T-helper 17 cell (primary cell): ENCODE measurements at regions not wholly inside any gene's neighbourhood (a gene's known extent, or its start where the extent isn't known, plus 50 kb on each side); places are given as distances from the start of the nearest gene placed in this dataset.

Experiments
- ATAC-seq: fragments of 150-1000 bp; cut with Tn5 transposase; 2 replicates; pipeline ENCODE4 v1.10.0; 2021; ENCODE audit warnings: mild to moderate bottlenecking, moderate library complexity
- DNase-seq, 3 donors: peaks; one replicate each; pipeline versions ENCODE4 v3.0.0 to v3.0.0-alpha.2; 2020 to 2021
- H3K9me3 ChIP-seq: one replicate; pipeline ENCODE4 v1.7.0; 2013; ENCODE audit warnings: low read length, mild to moderate bottlenecking; ENCODE audit not compliant: control insufficient read depth, poor library complexity, severe bottlenecking
- H3K27ac Mint-ChIP-seq: one replicate; pipeline ENCODE4 v1.8.0; 2022; ENCODE audit warnings: mild to moderate bottlenecking, moderate library complexity, mixed read lengths
- H3K27me3 Mint-ChIP-seq: one replicate; pipeline ENCODE4 v1.8.0; 2022; ENCODE audit warnings: mixed read lengths
- H3K36me3 Mint-ChIP-seq: one replicate; pipeline ENCODE4 v1.8.0; 2022; ENCODE audit warnings: low read depth, mixed read lengths
- H3K4me1 Mint-ChIP-seq: one replicate; pipeline ENCODE4 v1.8.0; 2022; ENCODE audit warnings: mild to moderate bottlenecking, mixed read lengths
- H3K4me3 Mint-ChIP-seq: one replicate; pipeline ENCODE4 v1.8.0; 2022; ENCODE audit warnings: mild to moderate bottlenecking, moderate library complexity, mixed read lengths

DNA sequence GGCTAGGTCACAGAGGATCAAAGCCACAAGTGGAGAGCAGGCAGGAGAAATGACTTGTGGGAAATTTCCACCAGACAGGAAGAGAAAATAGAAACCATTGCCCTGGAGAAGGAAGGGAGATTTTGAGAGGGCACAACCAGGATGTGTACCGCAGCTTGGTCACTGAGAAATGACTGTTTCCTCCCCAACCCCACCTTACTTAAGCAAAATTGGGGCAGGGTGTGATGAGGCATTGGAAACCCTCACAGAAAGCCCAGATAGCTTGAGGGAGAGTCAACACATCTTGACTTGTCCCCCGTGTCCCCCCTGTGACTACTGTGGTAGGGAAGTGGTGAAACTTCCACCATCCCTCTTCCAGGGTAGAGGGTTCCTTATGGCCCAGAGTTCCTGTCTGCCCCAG lies 113.5 kb upstream of the FAM20A start:
- no peak for DNase-seq
- Mint-ChIP-seq H3K27ac (no peak overlapping the region), H3K36me3 (no peaks in the 10 kb centered on the region), H3K4me3 (no peak overlapping the region), H3K4me1 (no peaks in the 10 kb centered on the region), H3K27me3 (peaks cover 69% of the 10 kb centered on the region)
- no peaks in the 10 kb centered on the region for H3K9me3 ChIP-seq
- no peak for ATAC-seq

DNA sequence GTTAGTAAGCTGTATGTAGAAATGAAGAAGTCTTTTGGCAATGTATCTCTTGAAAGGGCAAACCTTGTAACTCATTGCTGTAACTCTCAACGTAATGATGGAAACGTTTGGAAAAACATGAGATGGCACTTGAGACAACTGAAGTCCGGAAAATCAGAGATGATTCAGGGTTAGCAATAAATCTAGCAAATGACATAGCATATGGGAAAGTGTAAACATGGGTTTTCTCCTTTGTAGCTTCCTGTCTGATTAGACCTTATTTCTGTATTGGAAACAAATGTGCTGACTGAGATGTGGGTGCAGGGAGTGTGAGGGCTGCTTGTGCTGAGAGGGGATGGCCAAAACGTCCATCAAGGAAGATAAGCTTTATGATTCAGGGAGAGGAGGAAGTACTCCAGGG lies 110.7 kb upstream of the FAM20A start:
- DNase-seq (no peak), ATAC-seq (no peak)
- Mint-ChIP-seq H3K27ac (no peak overlapping the region), H3K27me3 (peaks cover 62% of the 10 kb centered on the region), H3K4me3 (no peak overlapping the region), H3K4me1 (no peaks in the 10 kb centered on the region), H3K36me3 (peaks cover 2% of the 10 kb centered on the region)
- H3K9me3 ChIP-seq = no peaks in the 10 kb centered on the region

DNA sequence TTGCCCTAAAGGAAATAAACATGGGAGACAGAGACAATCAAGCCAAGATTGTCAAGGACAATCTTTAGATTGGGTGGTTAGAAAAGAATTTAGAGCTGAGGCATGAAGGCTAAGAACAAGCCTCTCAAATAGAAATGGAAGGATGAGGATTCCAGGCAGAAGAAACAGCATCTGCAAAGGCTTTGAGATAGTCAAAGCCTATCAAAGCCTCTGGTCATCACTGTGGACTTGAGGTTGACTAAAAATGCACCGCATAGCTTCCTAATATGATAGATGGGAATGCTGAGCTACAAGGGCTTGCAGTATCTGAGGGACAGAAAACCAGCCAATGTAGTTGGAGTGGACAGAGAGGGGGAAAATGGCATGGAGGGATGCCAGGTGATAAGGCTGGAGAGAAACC lies 109.8 kb upstream of the FAM20A start:
- H3K27ac Mint-ChIP-seq = no peak overlapping the region
- H3K9me3 ChIP-seq = no peaks in the 10 kb centered on the region
- ATAC-seq (no peak), DNase-seq (no peak)
- peaks cover 2% of the 10 kb centered on the region for H3K36me3 Mint-ChIP-seq
- H3K4me1 Mint-ChIP-seq = no peaks in the 10 kb centered on the region
- no peak overlapping the region for H3K4me3 Mint-ChIP-seq
- H3K27me3 Mint-ChIP-seq = peaks cover 53% of the 10 kb centered on the region

DNA sequence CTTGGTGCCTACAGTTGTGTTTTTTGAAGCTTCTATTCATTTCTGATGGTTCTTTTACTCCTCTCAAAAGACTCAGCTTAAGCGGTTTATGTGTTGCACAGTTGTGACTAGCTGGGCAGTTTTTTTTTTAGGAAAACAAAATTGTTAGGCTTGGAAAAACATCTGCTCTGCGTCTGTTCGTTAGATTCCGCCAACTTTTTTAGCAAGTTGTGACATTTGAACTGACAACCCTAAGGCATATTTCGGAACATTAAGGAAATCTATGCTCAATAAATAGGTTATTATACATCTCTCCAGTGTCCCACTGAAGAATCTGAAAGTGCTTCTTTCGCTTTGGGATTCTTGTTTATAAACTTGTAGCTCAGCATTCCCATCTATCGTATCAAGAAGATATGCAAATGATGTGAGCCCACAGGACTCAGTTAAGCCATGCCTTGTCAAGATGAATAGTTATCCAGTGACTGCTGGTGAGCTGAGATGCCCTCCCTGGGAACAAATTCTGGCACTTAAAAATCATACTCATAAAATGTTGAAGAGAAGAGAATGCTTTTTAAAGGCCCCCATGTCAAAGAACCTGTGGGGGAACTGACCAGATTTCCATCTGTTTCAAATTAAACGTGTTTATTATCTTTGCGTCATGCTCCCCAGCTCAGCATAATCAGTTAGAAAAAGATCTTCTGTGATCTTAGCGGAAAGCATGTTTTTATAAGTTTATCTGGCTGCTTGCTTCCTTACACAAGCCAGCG lies 109.0 kb upstream of the FAM20A start:
- H3K36me3 Mint-ChIP-seq = peaks cover 2% of the 10 kb centered on the region
- no peaks in the 10 kb centered on the region for H3K9me3 ChIP-seq
- ATAC-seq (no peak), DNase-seq (no peak)
- no peak overlapping the region for H3K4me3 Mint-ChIP-seq
- H3K27ac Mint-ChIP-seq = no peak overlapping the region
- H3K27me3 Mint-ChIP-seq = peaks cover 52% of the 10 kb centered on the region
- no peaks in the 10 kb centered on the region for H3K4me1 Mint-ChIP-seq

DNA sequence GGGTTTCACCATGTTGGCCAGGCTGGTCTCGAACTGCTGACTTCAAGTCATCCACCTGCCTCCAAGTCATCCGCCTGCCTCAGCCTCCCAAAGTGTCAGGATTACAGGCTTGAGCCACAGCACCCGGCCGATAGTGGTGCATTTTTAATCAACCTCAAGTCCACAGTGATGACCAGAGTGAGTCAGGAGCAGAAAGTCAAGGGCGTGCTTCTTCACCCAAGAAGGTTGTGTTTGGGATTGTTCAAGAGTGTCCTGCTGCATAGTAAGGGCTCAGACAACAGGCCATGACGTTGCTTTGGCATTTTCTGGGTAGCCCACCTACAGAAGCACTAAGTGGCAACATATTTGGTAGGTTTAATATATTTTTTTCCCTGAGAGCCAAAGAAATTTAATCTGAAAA lies 108.3 kb upstream of the FAM20A start:
- H3K4me3 Mint-ChIP-seq = no peak overlapping the region
- H3K4me1 Mint-ChIP-seq = no peaks in the 10 kb centered on the region
- peaks cover 2% of the 10 kb centered on the region for H3K36me3 Mint-ChIP-seq
- H3K9me3 ChIP-seq = no peaks in the 10 kb centered on the region
- DNase-seq (no peak), ATAC-seq (no peak)
- no peak overlapping the region for H3K27ac Mint-ChIP-seq
- peaks cover 54% of the 10 kb centered on the region for H3K27me3 Mint-ChIP-seq

DNA sequence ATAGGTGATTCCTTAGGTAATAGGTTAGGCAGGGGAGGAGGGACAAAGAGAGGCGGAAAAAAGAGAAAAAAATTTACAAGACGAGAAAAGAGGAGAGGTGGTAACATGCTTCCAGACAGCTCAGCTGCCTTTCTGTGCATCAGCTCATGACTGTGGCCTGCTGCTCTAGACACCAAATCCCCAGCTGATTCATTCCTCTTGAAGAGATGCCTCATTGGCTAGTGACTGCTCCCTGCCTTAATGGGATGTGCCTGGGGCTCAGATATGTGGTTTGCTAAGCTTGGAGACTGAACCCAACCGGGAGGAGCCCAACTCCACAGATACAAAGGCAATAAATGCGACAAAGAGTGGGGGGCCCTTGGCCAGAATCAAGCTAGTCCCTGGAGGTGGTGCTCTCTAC lies 105.9 kb upstream of the FAM20A start:
- ATAC-seq (no peak), DNase-seq (no peak)
- Mint-ChIP-seq H3K36me3 (peaks cover 2% of the 10 kb centered on the region), H3K27ac (no peak overlapping the region), H3K4me1 (no peaks in the 10 kb centered on the region), H3K27me3 (peaks cover 30% of the 10 kb centered on the region), H3K4me3 (no peak overlapping the region)
- no peaks in the 10 kb centered on the region for H3K9me3 ChIP-seq

DNA sequence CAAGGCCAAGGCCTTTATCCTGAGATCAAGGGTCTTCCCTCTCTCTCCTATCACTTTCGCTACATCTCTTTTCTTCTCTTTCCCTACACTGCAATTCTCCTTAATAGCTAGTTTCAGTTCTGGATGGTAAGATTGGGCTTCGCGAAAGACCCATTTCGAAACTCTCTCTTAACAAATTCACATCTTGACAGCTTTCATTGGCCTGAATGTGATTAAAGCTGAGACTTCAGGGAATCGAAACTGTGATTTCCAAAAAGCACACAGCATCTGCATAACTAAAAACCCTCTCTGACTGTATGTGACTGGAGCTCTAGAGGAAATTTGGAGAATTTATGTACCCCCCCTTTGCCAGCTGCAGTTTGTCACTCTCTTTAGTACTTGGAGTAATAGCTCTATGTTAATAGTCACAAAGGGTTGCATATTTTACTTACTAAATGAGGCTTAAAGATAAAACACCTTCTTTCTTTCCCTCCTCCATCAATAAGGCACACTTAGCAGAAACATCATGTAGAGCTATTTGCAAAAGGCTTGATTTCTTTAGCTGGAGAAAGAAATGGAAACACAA lies 105.3 kb upstream of the FAM20A start:
- Mint-ChIP-seq H3K36me3 (peaks cover 2% of the 10 kb centered on the region), H3K4me1 (no peaks in the 10 kb centered on the region), H3K27me3 (peaks cover 24% of the 10 kb centered on the region), H3K4me3 (no peak overlapping the region), H3K27ac (no peak overlapping the region)
- DNase-seq (no peak), ATAC-seq (no peak)
- H3K9me3 ChIP-seq = no peaks in the 10 kb centered on the region

DNA sequence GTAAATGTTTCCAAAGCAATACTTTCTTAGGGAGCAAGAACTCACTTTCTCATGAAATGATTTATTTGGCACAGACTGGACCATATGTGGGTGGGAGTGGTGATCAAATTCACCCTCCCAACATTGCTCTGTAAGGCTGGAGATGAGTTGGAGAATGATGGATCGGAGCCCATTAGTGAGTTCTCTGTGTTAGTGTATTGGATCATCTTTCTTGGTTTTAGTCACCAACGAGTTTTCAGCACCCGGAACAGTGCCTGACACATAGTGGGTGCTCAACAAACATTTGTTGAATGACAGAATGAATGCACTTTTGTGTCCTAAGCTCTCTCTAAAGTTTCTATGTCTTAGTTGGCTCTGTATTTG lies 104.5 kb upstream of the FAM20A start:
- Mint-ChIP-seq H3K4me3 (no peak overlapping the region), H3K27me3 (peaks cover 17% of the 10 kb centered on the region), H3K4me1 (no peaks in the 10 kb centered on the region), H3K36me3 (peaks cover 2% of the 10 kb centered on the region), H3K27ac (no peak overlapping the region)
- ATAC-seq = no peak
- no peak for DNase-seq
- H3K9me3 ChIP-seq = no peaks in the 10 kb centered on the region

DNA sequence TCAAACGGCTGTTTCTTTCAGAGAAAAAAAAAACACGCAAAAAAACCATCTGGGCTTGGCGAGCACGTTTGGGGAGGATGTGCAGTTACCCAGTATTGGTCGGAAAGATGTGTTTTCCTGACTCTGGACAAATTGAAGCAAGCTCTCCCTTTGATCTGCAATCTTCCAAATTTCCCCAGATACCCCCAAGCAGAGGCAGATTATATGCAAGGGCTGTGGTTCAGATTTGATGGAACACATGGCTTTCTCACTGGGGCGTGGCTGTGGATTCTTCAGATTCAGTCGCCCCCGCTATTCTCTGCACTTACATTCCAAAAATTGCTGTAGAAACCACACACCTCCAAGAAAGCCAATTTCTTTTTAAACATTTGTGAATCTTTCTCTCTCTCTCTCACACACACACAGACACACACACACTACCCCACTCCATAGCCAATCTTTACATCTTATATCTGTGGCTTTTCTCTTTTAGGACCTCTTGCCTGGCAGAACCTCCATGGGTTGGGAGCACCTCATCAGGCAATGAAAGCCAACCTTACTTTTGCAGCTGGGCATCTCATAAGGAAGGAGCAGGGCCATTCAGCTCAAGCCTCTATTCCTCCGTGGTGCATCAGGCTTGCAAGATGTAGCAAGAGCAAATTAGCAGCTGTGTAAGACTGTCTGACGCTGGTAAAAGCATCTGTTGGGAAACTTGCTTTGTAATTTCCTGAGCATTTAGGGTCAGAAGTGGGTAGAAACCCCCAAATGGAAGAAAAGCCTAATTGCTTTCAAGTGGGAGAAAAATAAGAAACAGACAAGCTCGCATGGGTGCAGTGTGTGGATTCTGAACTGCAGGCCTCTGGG lies 103.9 kb upstream of the FAM20A start:
- peaks cover 2% of the 10 kb centered on the region for H3K36me3 Mint-ChIP-seq
- no peak overlapping the region for H3K4me3 Mint-ChIP-seq
- ATAC-seq = no peak
- no peak for DNase-seq
- H3K27me3 Mint-ChIP-seq = peaks cover 11% of the 10 kb centered on the region
- H3K4me1 Mint-ChIP-seq = no peaks in the 10 kb centered on the region
- H3K9me3 ChIP-seq = no peaks in the 10 kb centered on the region
- H3K27ac Mint-ChIP-seq = no peak overlapping the region

DNA sequence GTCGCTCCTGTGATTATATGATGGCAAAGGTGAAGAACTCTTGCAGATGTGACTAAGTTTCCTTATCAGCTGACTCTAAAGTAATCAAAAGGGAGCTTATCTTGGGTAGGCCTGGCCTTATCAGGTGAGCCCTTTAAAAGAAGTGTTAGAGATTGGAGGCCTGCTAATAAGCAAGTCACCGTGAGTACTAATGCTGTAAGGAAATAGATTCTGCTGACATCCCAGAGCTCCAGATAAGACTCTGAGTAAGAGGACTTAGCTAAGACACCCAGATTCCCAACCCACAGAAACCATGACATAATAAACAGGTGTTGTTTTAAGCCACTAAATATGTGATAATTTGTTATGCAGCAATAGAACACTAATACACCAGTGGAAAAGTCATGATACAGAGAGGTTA lies 99.9 kb upstream of the FAM20A start:
- Mint-ChIP-seq H3K4me1 (no peaks in the 10 kb centered on the region), H3K36me3 (no peaks in the 10 kb centered on the region), H3K27ac (no peak overlapping the region), H3K4me3 (no peak overlapping the region), H3K27me3 (peaks cover 9% of the 10 kb centered on the region)
- DNase-seq = no peak
- ATAC-seq = no peak
- no peaks in the 10 kb centered on the region for H3K9me3 ChIP-seq

DNA sequence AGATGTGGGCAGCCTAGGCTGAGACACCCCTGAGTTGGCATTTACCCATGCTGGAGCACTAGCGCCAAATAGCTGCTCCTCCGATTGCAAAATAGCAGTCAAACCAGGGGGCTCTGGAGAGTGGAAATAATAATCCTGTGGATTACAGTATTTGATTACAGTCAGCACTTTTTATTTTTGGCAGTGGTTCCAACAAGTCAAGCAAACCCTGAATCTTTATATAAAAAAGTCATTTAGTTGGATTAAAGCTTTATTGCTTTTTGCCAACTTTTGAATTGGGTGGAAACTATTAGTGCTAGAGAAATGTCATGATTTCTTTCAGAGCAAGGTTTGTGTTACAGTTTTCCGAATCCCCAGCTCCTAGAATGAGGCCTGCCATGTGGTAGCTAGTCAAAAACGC lies 99.3 kb upstream of the FAM20A start:
- H3K4me1 Mint-ChIP-seq = no peaks in the 10 kb centered on the region
- no peak overlapping the region for H3K27ac Mint-ChIP-seq
- H3K9me3 ChIP-seq = no peaks in the 10 kb centered on the region
- H3K27me3 Mint-ChIP-seq = peaks cover 8% of the 10 kb centered on the region
- no peaks in the 10 kb centered on the region for H3K36me3 Mint-ChIP-seq
- no peak overlapping the region for H3K4me3 Mint-ChIP-seq
- ATAC-seq = no peak
- DNase-seq = no peak

DNA sequence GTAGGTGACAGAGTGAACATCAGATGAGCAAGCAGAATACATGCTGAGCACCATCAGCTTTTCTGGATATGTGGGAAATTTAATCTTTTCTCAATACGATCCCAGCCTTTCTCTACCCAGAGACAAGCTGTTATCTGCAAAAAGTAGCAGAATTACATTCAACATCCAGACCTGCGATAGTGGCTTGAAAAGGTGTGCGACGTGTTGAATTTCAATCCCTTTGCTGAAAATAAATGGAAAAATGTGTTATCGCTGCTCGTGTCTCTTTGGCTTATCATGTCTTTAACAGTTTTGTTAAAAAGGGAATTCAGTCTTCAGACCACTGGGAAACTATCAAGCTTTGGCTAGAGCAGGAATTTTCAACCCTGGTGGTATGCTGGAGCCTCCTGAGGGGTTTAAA lies 98.8 kb upstream of the FAM20A start:
- no peaks in the 10 kb centered on the region for H3K9me3 ChIP-seq
- Mint-ChIP-seq H3K4me3 (no peak overlapping the region), H3K4me1 (no peaks in the 10 kb centered on the region), H3K27me3 (peaks cover 4% of the 10 kb centered on the region), H3K27ac (no peak overlapping the region), H3K36me3 (no peaks in the 10 kb centered on the region)
- ATAC-seq (no peak), DNase-seq (no peak)

DNA sequence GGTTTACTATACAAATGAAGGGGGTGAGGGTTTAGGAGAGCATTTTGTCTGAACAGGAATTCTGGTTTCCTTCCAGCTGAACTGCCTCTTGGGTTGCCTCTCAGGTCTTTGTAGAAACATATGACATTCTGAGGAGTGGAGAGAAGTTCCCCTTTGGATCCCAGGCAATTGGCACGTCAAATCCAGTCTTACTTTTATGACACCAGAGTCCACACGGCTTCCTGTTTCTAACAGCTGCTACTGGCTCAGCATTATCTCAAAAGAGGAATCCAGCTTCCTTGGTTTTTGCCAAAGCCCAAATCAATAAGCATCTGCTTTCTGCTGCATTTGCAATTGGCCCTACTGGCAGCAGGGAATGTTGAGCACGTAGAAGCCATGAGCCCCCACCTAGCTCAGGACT lies 97.6 kb upstream of the FAM20A start:
- no peaks in the 10 kb centered on the region for H3K9me3 ChIP-seq
- Mint-ChIP-seq H3K27me3 (no peaks in the 10 kb centered on the region), H3K4me3 (no peak overlapping the region), H3K4me1 (no peaks in the 10 kb centered on the region), H3K27ac (no peak overlapping the region), H3K36me3 (no peaks in the 10 kb centered on the region)
- DNase-seq = no peak
- no peak for ATAC-seq
